Right lobe of liver (tissue), 6 donors: ENCODE measurements at regions not wholly inside any gene's neighbourhood (a gene's known extent, or its start where the extent isn't known, plus 50 kb on each side); places are given as distances from the start of the nearest gene placed in this dataset.

Experiments used
- ATAC-seq, 4 donors: fragments of 200-7000 bp; cut with Tn5 transposase; one replicate each; pipeline ENCODE4 v1.9.1; 2020; ENCODE audit warnings: mild to moderate bottlenecking in 4 of 4, moderate library complexity in 4 of 4
- DNase-seq, 3 donors: peaks; one replicate each; pipeline ENCODE4 v3.0.0-alpha.2; 2020
- H3K27ac ChIP-seq, 3 donors: fragments of 200-600 bp; one replicate each; pipeline ENCODE4 v1.8.0; 2022
- H3K27me3 ChIP-seq, 2 donors: fragments of 200-600 bp; one replicate each; pipeline ENCODE4 v1.8.0; 2022
- H3K36me3 ChIP-seq, 4 donors: fragments of 200-600 bp; sonication (generic) in 1 of 4; one replicate each; pipeline versions ENCODE4 v1.5.1 to v1.8.0; 2017 to 2022; ENCODE audit warnings: control low read depth in 1 of 4
- H3K4me1 ChIP-seq, 4 donors: fragments of 200-600 bp; sonication (generic) in 1 of 4; one replicate each; pipeline versions ENCODE4 v1.5.1 to v1.8.0; 2017 to 2022; ENCODE audit warnings: control low read depth in 1 of 4
- H3K4me3 ChIP-seq, 3 donors: fragments of 200-600 bp; one replicate each; pipeline ENCODE4 v1.8.0; 2022
- H3K9me3 ChIP-seq, 4 donors: fragments of 200-600 bp; sonication (generic) in 1 of 4; one replicate each; pipeline versions ENCODE4 v1.5.1 to v1.8.0; 2017 to 2022; ENCODE audit warnings: control low read depth in 1 of 4
- CTCF ChIP-seq, 4 donors: fragments of 200-600 bp in 3 of 4; fragments of 450-650 bp in 1 of 4; IDR thresholded peaks; one replicate each; pipeline versions ENCODE4 v1.5.1 to v1.8.0; 2016 to 2022; ENCODE audit warnings: antibody characterized with exemption in 4 of 4, mild to moderate bottlenecking in 2 of 4
- POLR2A ChIP-seq: fragments of 450-650 bp; IDR thresholded peaks from one replicate; pipeline ENCODE4 v1.6.1; 2017; ENCODE audit warnings: antibody characterized with exemption, mild to moderate bottlenecking
- WGBS: methylation state at CpG from one replicate; pipeline ENCODE4 v1.1.6; 2018; ENCODE audit warnings: low coverage, low lambda C conversion rate; ENCODE audit not compliant: insufficient coverage; ENCODE audit errors: missing lambda C conversion rate; 5-methylcytosine and 5-hydroxymethylcytosine counted together
- intact Hi-C, 2 donors: fragments of 100-400 bp; cut with DNase I; formaldehyde crosslinking; loops; one replicate each; pipeline versions ENCODE4 v1.11.2 to v1.14.1; 2022
- donor health status: DM: no; HTN: yes; CAD: no.
- donor health status: DM: no; HTN: no; CAD: no.
- donor health status: DM: no; HTN: no; CAD: no.
- donor health status: DM: no; HTN: yes; CAD: no.
- donor health status: DM: no; HTN: yes; CAD: no.

- Histone ChIP-seq H3K9me3 (no peaks in the 10 kb centered on the region), H3K36me3 (no peaks in the 10 kb centered on the region), H3K4me3 (no peak overlapping the region), H3K4me1 (no peaks in the 10 kb centered on the region), H3K27me3 (no peaks in the 10 kb centered on the region), H3K27ac (no peak overlapping the region)
- ATAC-seq (no peak), DNase-seq (no peak)
- intact Hi-C loops = no loop called here
- TF ChIP-seq POLR2A = no peak
- TF ChIP-seq CTCF (IDR thresholded peaks at IDR 0.05) = no peak
- WGBS = 49% methylated on average over 3 of the region's 3 CpGs
Observed at GRCh38 chr5:118314931-118315330, 673.4 kb downstream of the DTWD2 start.

GRCh38 chr5:118311103-118311819 is 677.1 kb downstream of the DTWD2 start:
- no peaks in the 10 kb centered on the region for H3K9me3 ChIP-seq
- H3K27me3 ChIP-seq = no peaks in the 10 kb centered on the region
- H3K4me3 ChIP-seq = no peak overlapping the region
- no peaks in the 10 kb centered on the region for H3K4me1 ChIP-seq
- no peak for TF ChIP-seq POLR2A
- no peak for TF ChIP-seq CTCF (IDR thresholded peaks at IDR 0.05)
- intact Hi-C loops = no loop called here
- DNase-seq = no peak
- H3K27ac ChIP-seq = no peak overlapping the region
- no peaks in the 10 kb centered on the region for H3K36me3 ChIP-seq
- 66% methylated on average over 5 of the region's 5 CpGs for WGBS
- ATAC-seq = no peak

- TF ChIP-seq CTCF (IDR thresholded peaks at IDR 0.05) (no peak), POLR2A (no peak)
- no peak overlapping the region for H3K27ac ChIP-seq
- intact Hi-C loops = no loop called here
- ATAC-seq (no peak), DNase-seq (no peak)
- no peaks in the 10 kb centered on the region for H3K36me3 ChIP-seq
- no peaks in the 10 kb centered on the region for H3K27me3 ChIP-seq
- no peaks in the 10 kb centered on the region for H3K9me3 ChIP-seq
- no peak overlapping the region for H3K4me3 ChIP-seq
- 45% methylated on average over 3 of the region's 3 CpGs for WGBS
- no peaks in the 10 kb centered on the region for H3K4me1 ChIP-seq
Observed at GRCh38 chr5:118310401-118310800, 677.9 kb downstream of the DTWD2 start.

- no peak for ATAC-seq
- WGBS = 63% methylated on average over 2 of the region's 2 CpGs
- Histone ChIP-seq H3K36me3 (no peaks in the 10 kb centered on the region), H3K27ac (no peak overlapping the region), H3K4me1 (no peaks in the 10 kb centered on the region), H3K9me3 (no peaks in the 10 kb centered on the region), H3K27me3 (no peaks in the 10 kb centered on the region), H3K4me3 (no peak overlapping the region)
- no peak for DNase-seq
- intact Hi-C loops = no loop called here
- TF ChIP-seq POLR2A (no peak), CTCF (IDR thresholded peaks at IDR 0.05) (no peak)
Observed at GRCh38 chr5:118303296-118303695, 685.1 kb downstream of the DTWD2 start.

- no peaks in the 10 kb centered on the region for H3K9me3 ChIP-seq
- H3K4me3 ChIP-seq = no peak overlapping the region
- H3K27me3 ChIP-seq = no peaks in the 10 kb centered on the region
- intact Hi-C loops = no loop called here
- ATAC-seq (no peak), DNase-seq (no peak)
- no peak for TF ChIP-seq POLR2A
- no peak for TF ChIP-seq CTCF (IDR thresholded peaks at IDR 0.05)
- 25% methylated on average over 1 of the region's 1 CpG for WGBS
- H3K36me3 ChIP-seq = no peaks in the 10 kb centered on the region
- H3K4me1 ChIP-seq = no peaks in the 10 kb centered on the region
- H3K27ac ChIP-seq = no peak overlapping the region
Observed at GRCh38 chr5:118302786-118303185, 685.6 kb downstream of the DTWD2 start.
